PFSK-1 (cell line): ENCODE measurements at regions not wholly inside any gene's neighbourhood (a gene's known extent, or its start where the extent isn't known, plus 50 kb on each side); places are given as distances from the start of the nearest gene placed in this dataset.

Experiments used
- FOXP2 ChIP-seq: optimal IDR thresholded peaks from 2 replicates; pipeline ENCODE3; 2011; ENCODE audit warnings: borderline replicate concordance, control low read depth, inconsistent platforms; ENCODE audit not compliant: insufficient read depth; ENCODE audit errors: extremely low read length, extremely low read depth
- POLR2AphosphoS5 ChIP-seq: IDR thresholded peaks from 2 replicates; pipeline ENCODE4 v1.6.1; 2012; ENCODE audit warnings: low read depth, mild to moderate bottlenecking, control low read depth, low read length, moderate library complexity
- REST ChIP-seq, 2 experiments: IDR thresholded peaks; 2 replicates each; pipeline versions ENCODE4 v1.6.1 to v1.8.0; 2011 to 2012; ENCODE audit warnings: low read depth in 2 of 2, low read length in 2 of 2, control low read depth in 1 of 2, inconsistent platforms in 1 of 2, mild to moderate bottlenecking in 1 of 2, moderate library complexity in 1 of 2; ENCODE audit not compliant: insufficient read depth in 1 of 2
- SIN3A ChIP-seq: IDR thresholded peaks from 2 replicates; pipeline ENCODE4 v1.6.1; 2012; ENCODE audit warnings: mild to moderate bottlenecking, low read length, moderate library complexity, borderline replicate concordance; ENCODE audit not compliant: insufficient read depth
- TAF1 ChIP-seq: IDR thresholded peaks from 2 replicates; pipeline ENCODE4 v1.6.1; 2012; ENCODE audit warnings: low read length, control low read depth, borderline replicate concordance; ENCODE audit not compliant: insufficient read depth

- TF ChIP-seq SIN3A, result no peak
Measured at GRCh38 chr2:66960161-66960560, 437.0 kb upstream of the ETAA1 start.

- TF ChIP-seq FOXP2, result no peak
- TF ChIP-seq TAF1, result no peak
- no peak for TF ChIP-seq REST (IDR thresholded peaks at IDR 0.05; ENCODE audit: insufficient read depth in 1 of 2, low read depth in 2 of 2, low read length in 2 of 2)
- TF ChIP-seq SIN3A, result no peak
- no peak for TF ChIP-seq POLR2AphosphoS5
Measured at GRCh38 chr2:66962716-66963115, 434.4 kb upstream of the ETAA1 start.

GRCh38 chr2:66966631-66967030 is 430.5 kb upstream of the ETAA1 start:
- TF ChIP-seq POLR2AphosphoS5 (no peak), FOXP2 (no peak)

- TF ChIP-seq TAF1 (no peak), REST (IDR thresholded peaks at IDR 0.05; ENCODE audit: insufficient read depth in 1 of 2, low read depth in 2 of 2, low read length in 2 of 2) (no peak), SIN3A (no peak), FOXP2 (no peak), POLR2AphosphoS5 (no peak)
Measured at GRCh38 chr2:66968946-66969345, 428.2 kb upstream of the ETAA1 start.

- no peak for TF ChIP-seq TAF1
- TF ChIP-seq FOXP2, result no peak
- TF ChIP-seq REST (IDR thresholded peaks at IDR 0.05; ENCODE audit: insufficient read depth in 1 of 2, low read depth in 2 of 2, low read length in 2 of 2), result no peak
- TF ChIP-seq SIN3A, result no peak
- TF ChIP-seq POLR2AphosphoS5, result no peak
Measured at GRCh38 chr2:66981074-66981473, 416.1 kb upstream of the ETAA1 start.

GRCh38 chr2:66982766-66983165 is 414.4 kb upstream of the ETAA1 start:
- TF ChIP-seq SIN3A (no peak), FOXP2 (no peak), REST (IDR thresholded peaks at IDR 0.05; ENCODE audit: insufficient read depth in 1 of 2, low read depth in 2 of 2, low read length in 2 of 2) (no peak), TAF1 (no peak), POLR2AphosphoS5 (no peak)
